GM21381 (cell line): ENCODE measurements at regions not wholly inside any gene's neighbourhood (a gene's known extent, or its start where the extent isn't known, plus 50 kb on each side); places are given as distances from the start of the nearest gene placed in this dataset.
"Not testable (repeated sequence)": the region's sequence is repeated elsewhere in the genome, so short reads cannot be mapped to it uniquely, and the experiment has no call there.

Source experiments
- ATAC-seq: cut with Tn5 transposase; IDR thresholded peaks from one replicate; pipeline ENCODE4 v1.9.1; 2021; ENCODE audit warnings: mild to moderate bottlenecking, moderate library complexity; ENCODE audit not compliant: unreplicated experiment

DNA sequence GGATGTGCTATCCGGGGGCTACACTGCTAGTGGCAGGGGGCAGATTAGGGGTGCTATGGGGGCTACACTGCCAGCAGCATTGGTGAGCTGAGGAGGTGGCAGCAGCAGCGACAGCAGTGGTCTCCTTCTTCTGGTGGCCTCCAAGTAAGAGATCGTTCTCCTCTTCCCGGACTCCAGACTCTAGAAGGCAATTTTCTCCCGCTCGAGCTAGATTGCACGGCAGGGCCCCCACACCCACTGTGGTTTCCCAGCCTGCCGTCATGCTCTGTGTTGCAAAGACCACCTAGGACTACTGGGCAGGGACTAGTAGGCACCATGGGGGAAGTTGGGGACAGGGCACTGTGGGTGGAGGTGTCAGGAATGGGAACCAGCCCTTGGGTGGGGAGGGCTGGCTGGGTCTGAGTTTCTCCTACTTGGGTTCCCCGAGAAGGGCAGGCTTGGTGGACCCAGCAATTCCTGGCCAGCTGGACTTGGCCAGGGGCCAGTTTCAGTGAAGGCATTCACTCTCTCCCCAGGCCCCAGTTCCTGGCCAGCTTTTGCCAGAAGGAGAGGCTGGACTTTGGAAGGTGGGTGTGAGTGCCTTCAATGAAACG is 203.4 kb upstream of the WSB1 start:
- not testable (repeated sequence) for ATAC-seq

DNA sequence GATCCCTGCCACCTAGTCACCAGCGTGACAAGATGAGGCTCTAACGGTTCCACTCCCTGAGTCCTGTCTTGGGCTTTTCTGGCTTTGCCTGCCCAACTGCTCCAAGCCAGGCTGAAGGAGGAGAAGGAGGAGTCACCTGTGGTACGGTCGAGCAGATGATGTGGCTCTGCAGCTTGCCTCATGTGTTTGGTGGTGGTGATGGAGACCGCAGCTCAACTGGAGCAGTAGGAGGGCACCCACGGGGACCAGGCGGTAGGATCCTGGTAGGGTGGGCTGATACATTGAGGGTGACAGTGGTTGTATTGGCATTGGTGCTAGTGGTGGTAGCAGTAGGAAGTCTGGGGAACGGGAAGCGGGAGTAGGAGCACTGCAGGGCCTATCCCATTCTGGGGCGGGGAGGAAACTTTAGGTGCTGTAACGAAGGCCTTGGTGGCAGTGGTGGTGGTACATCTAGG is 202.8 kb upstream of the WSB1 start:
- no peak for ATAC-seq

GRCh38 chr17:27094179-27094578 is 199.7 kb upstream of the WSB1 start:
- ATAC-seq: not testable (repeated sequence)

- not testable (repeated sequence) for ATAC-seq
These were observed 198.1 kb upstream of the WSB1 start for GRCh38 chr17:27095821-27096220.

DNA sequence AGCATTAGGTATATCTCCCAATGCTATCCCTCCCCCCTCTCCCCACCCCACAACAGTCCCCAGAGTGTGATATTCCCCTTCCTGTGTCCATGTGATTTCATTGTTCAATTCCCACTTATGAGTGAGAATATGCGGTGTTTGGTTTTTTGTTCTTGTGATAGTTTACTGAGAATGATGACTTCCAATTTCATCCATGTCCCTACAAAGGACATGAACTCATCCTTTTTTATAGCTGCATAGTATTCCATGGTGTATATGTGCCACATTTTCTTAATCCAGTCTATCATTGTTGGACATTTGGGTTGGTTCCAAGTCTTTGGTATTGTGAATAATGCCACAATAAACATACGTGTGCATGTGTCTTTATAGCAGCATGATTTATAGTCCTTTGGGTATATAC is 194.6 kb upstream of the WSB1 start:
- not testable (repeated sequence) for ATAC-seq

DNA sequence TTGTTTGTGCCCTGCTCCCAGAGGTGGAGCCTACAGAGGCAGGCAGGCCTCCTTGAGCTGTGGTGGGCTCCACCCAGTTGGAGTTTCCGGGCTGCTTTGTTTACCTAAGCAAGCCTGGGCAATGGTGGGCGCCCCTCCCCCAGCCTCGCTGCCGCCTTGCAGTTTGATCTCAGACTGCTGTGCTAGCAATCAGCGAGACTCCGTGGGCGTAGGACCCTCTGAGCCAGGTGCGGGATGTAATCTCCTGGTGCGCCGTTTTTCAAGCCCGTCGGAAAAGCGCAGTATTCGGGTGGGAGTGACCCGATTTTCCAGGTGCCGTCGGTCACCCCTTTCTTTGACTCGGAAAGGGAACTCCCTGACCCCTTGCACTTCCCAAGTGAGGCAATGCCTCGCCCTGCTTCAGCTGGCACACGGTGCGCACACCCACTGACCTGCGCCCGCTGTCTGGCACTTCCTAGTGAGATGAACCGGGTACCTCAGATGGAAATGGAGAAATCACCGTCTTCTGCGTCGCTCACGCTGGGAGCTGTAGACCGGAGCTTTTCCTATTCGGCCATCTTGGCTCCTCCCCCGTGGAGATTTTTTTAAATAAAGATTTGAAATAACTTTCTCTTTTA is 189.2 kb upstream of the WSB1 start:
- not testable (repeated sequence) for ATAC-seq

GRCh38 chr17:27105636-27106035 is 188.3 kb upstream of the WSB1 start:
- no peak for ATAC-seq

- ATAC-seq: no peak
These were observed 187.4 kb upstream of the WSB1 start for GRCh38 chr17:27106347-27106981.

DNA sequence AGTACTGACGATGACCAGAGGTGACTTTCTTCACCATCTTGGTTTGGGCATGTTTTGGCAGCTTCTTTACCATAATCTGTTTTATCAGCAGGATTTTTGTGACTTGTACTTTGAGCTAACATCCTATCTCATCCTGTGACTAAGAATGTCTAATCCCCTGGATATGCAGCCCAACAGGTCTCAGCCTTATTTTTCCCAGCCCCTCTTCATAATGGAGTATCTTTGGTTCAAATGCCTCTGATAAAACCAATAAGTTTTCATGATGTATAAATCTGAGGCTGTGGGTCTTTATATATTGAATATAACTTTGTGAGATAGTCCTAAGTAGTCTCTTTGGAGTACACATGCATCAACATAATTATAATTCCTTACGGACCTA is 186.9 kb upstream of the WSB1 start:
- ATAC-seq: no peak

GRCh38 chr17:27107386-27108328 is 186.3 kb upstream of the WSB1 start:
- not testable (repeated sequence) for ATAC-seq

DNA sequence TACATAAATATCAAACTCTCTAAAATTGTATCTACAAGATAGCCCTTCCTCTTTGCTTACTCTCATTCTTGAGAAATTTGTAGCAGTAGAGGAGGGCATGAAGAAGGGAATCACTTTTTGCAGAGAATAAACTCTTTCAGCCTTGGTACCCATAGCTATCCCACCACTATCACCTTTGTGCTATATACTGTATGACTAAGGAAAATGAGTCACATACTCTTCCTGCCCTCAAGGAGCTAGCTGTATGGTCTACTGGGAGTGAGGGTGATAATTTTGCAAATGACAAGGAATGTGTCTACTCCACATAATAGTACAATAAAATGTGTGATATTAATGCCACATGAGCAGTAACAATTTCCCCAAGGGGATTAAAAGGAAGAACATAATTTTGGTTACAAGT is 184.6 kb upstream of the WSB1 start:
- no peak for ATAC-seq

DNA sequence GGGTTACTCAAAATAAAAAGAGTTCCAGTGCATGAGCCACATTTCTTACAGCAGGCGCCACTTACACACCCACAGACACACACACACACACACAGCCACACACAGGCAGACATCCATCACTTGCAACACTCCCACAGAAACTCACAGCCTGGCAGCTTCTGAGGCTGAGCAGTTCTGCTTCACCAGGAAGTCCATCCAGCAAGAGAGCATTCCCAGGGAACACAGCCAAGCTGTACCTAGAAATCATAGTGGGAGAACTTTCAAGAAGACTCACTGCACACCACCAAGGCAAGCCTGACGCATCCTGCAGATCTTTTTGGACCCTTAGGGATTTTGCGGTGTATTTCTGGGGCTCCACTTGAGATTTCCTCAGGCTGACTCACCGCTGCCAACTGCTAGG is 140.9 kb upstream of the WSB1 start:
- no peak for ATAC-seq

GRCh38 chr17:27155866-27156265 is 138.0 kb upstream of the WSB1 start:
- ATAC-seq: no peak

- ATAC-seq: no peak
These were observed 136.6 kb upstream of the WSB1 start for GRCh38 chr17:27157297-27157696.

GRCh38 chr17:27157898-27158297 is 136.0 kb upstream of the WSB1 start:
- ATAC-seq: no peak

DNA sequence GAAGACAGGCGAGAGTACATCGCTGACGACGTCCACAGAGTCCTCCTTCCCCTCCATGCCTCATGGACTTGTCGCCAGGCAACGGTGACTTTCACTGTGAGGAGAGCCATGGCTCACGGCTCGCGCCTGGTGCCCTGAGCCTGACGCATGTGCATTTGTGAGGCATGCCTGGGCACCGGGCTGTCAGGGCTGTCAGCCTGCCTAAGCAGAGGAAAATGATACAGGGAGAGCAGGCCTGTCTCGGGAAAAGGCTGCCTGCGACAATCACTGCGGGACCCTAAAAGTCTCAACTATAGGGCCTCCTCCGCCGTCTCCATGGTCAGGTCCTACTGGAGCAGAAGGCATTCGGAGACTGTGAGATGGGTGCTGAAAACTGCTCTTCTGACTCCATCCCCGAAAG is 135.5 kb upstream of the WSB1 start:
- ATAC-seq: no peak

DNA sequence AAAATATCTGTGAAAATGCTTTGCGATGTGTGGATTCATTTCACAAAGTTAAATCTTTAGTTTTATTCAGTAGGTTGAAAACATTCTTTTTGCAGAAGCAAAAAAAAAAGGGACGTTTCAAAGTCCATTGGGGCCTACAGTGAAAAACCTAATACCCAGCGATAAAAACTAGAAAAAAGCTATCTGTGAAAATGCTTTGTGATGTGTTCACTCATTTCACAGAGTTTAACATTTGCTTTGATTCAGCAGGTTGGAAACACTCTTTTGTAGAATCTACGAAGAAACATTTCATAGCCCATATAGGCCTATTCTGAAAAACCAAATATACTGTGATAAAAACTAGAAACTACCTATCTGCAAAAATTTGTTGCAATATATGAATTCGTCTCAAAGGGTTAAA is 113.6 kb upstream of the WSB1 start:
- no peak for ATAC-seq

DNA sequence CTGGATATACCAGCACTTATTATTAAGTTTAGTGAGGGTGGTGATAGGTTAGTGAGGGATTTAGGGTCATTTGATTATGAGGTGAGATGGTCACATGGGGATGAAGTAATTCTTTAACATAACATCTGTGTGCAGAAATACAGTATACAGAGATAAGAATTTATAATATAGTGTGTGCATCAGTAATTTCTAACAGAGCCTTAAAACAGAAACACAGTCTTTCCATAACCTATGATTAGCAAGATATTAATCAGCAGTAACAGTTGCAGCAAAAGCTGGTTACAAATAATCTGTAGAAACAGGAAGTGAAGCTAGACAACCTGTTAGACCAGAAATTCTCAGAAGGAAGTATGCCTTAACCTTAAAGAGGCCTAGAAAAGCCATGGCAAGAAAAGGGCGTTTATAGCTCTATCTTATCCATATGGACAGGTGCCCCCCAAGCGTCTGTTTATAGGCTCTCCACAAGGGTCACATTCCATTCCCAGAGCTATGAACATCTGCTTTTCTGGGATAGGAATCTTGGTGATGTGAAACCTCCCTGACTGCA is 112.5 kb upstream of the WSB1 start:
- ATAC-seq: not testable (repeated sequence)

DNA sequence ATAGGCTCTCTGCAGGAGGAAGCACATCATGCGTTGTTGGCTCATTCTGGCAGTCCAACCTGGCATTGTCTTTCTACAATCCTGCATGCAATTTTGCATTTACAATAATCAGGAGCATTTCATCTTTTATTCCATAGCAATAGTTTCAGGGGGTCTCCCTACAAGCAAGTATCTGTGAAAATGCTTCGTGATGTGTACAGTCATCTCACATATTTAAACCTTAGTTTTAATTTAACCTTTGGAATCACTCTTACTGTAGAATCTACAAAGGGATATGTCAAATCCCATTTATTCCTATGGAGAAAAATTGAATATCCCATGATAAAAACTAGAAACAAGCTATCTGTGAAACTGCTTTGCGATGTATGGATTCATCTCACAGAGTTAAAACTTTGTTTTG is 112.0 kb upstream of the WSB1 start:
- ATAC-seq: no peak

- not testable (repeated sequence) for ATAC-seq
These were observed 96.4 kb upstream of the WSB1 start for GRCh38 chr17:27197505-27197904.

- ATAC-seq: no peak
These were observed 94.0 kb upstream of the WSB1 start for GRCh38 chr17:27199948-27200347.
